Mesenchymal stem cell (in vitro differentiated cells and primary cell): ENCODE measurements at regions not wholly inside any gene's neighbourhood (a gene's known extent, or its start where the extent isn't known, plus 50 kb on each side); places are given as distances from the start of the nearest gene placed in this dataset.
"Not testable (repeated sequence)": the region's sequence is repeated elsewhere in the genome, so short reads cannot be mapped to it uniquely, and the experiment has no call there.

Experiments
- DNase-seq: peaks from one replicate; pipeline ENCODE4 v3.0.0-alpha.2; 2013
- H2AFZ ChIP-seq: one replicate; pipeline ENCODE4 v1.6.1; 2013; ENCODE audit warnings: low read depth, mild to moderate bottlenecking, control low read depth, inconsistent platforms, low read length, moderate library complexity
- H2AK5ac ChIP-seq: 2 replicates; pipeline ENCODE4 v1.6.1; 2013; ENCODE audit warnings: low read length, moderate library complexity, mild to moderate bottlenecking, inconsistent platforms; ENCODE audit not compliant: severe bottlenecking
- H2BK120ac ChIP-seq: one replicate; pipeline ENCODE4 v1.6.1; 2013; ENCODE audit warnings: low read depth, mild to moderate bottlenecking, inconsistent platforms, low read length, moderate library complexity
- H2BK12ac ChIP-seq, 2 experiments: one replicate each; pipeline ENCODE4 v1.6.1; 2013; ENCODE audit warnings: inconsistent platforms in 2 of 2, low read length in 2 of 2, mild to moderate bottlenecking in 2 of 2, moderate library complexity in 2 of 2, control low read depth in 1 of 2
- H2BK15ac ChIP-seq: one replicate; pipeline ENCODE4 v1.6.1; 2013; ENCODE audit warnings: mild to moderate bottlenecking, low read depth, inconsistent platforms; ENCODE audit not compliant: poor library complexity, severe bottlenecking
- H2BK5ac ChIP-seq: 2 replicates; pipeline ENCODE4 v1.6.1; 2013; ENCODE audit warnings: low read depth, mild to moderate bottlenecking, low read length, control low read depth, inconsistent platforms; ENCODE audit not compliant: poor library complexity, severe bottlenecking
- H3K14ac ChIP-seq, 2 experiments: one replicate each; pipeline ENCODE4 v1.6.1; 2013; ENCODE audit warnings: inconsistent platforms in 2 of 2, low read length in 2 of 2, control low read depth in 1 of 2, mild to moderate bottlenecking in 1 of 2, moderate library complexity in 1 of 2
- H3K18ac ChIP-seq, 2 experiments: one replicate each; pipeline ENCODE4 v1.6.1; 2013; ENCODE audit warnings: inconsistent platforms in 2 of 2, low read length in 2 of 2, control low read depth in 1 of 2, low read depth in 1 of 2, mild to moderate bottlenecking in 1 of 2
- H3K23ac ChIP-seq, 2 experiments: one replicate each; pipeline ENCODE4 v1.6.1; 2013; ENCODE audit warnings: inconsistent platforms in 2 of 2, low read length in 2 of 2, mild to moderate bottlenecking in 2 of 2, moderate library complexity in 2 of 2, control low read depth in 1 of 2
- H3K27ac ChIP-seq: 2 replicates; pipeline ENCODE4 v1.5.1; 2013; ENCODE audit warnings: mild to moderate bottlenecking, moderate library complexity, low read length, control low read depth, inconsistent platforms; ENCODE audit not compliant: poor library complexity, severe bottlenecking
- H3K27me3 ChIP-seq, 2 experiments: 2 replicates each; pipeline versions ENCODE4 v1.6.1 to v1.7.0; 2013; ENCODE audit warnings: low read length in 2 of 2, mild to moderate bottlenecking in 2 of 2, moderate library complexity in 2 of 2, control low read depth in 1 of 2, inconsistent platforms in 1 of 2; ENCODE audit not compliant: control insufficient read depth in 1 of 2, insufficient read depth in 1 of 2
- H3K36me3 ChIP-seq, 2 experiments: 2 replicates each; pipeline versions ENCODE4 v1.6.1 to v1.7.0; 2013; ENCODE audit warnings: low read length in 2 of 2, control low read depth in 1 of 2, inconsistent platforms in 1 of 2, low read depth in 1 of 2, mild to moderate bottlenecking in 1 of 2; ENCODE audit not compliant: insufficient read depth in 2 of 2, control insufficient read depth in 1 of 2
- H3K4ac ChIP-seq, 2 experiments: one replicate each; pipeline ENCODE4 v1.6.1; 2013; ENCODE audit warnings: inconsistent platforms in 2 of 2, low read length in 2 of 2, mild to moderate bottlenecking in 2 of 2, moderate library complexity in 2 of 2, control low read depth in 1 of 2, low read depth in 1 of 2
- H3K4me1 ChIP-seq: 2 replicates; pipeline ENCODE4 v1.6.1; 2013; ENCODE audit warnings: low read depth, low read length, control low read depth; ENCODE audit not compliant: control insufficient read depth, insufficient read depth
- H3K4me2 ChIP-seq: 2 replicates; pipeline ENCODE4 v1.6.1; 2013; ENCODE audit warnings: low read length, mild to moderate bottlenecking, inconsistent platforms; ENCODE audit not compliant: poor library complexity, severe bottlenecking
- H3K4me3 ChIP-seq, 2 experiments: 2 replicates each; pipeline versions ENCODE4 v1.5.1 to v1.7.0; 2013; ENCODE audit warnings: low read length in 2 of 2, mild to moderate bottlenecking in 2 of 2, control low read depth in 1 of 2, low read depth in 1 of 2; ENCODE audit not compliant: insufficient read depth in 1 of 2
- H3K79me1 ChIP-seq: replicated peaks from 2 replicates; pipeline ENCODE4 v1.6.1; 2013; ENCODE audit warnings: mild to moderate bottlenecking, control low read depth, low read length, inconsistent platforms; ENCODE audit not compliant: poor library complexity, severe bottlenecking
- H3K9ac ChIP-seq: 2 replicates; pipeline ENCODE4 v1.7.0; 2013; ENCODE audit warnings: mild to moderate bottlenecking, low read length, moderate library complexity
- H3K9me3 ChIP-seq: 2 replicates; pipeline ENCODE4 v1.7.0; 2013; ENCODE audit warnings: mild to moderate bottlenecking, low read length; ENCODE audit not compliant: control insufficient read depth
- H4K8ac ChIP-seq: one replicate; pipeline ENCODE4 v1.6.1; 2013; ENCODE audit warnings: inconsistent platforms, mild to moderate bottlenecking, low read length, moderate library complexity
- H4K91ac ChIP-seq: one replicate; pipeline ENCODE4 v1.6.1; 2013; ENCODE audit warnings: mild to moderate bottlenecking, low read length, inconsistent platforms
- WGBS: methylation state at CpG from one replicate; pipeline ENCODE4 v1.1.7; 2013; ENCODE audit warnings: mixed read lengths; 5-methylcytosine and 5-hydroxymethylcytosine counted together

GRCh38 chr3:159293493-159293892 lies 491.6 kb downstream of the MFSD1 start:
- Histone ChIP-seq H3K27ac (no peak overlapping the region), H2AFZ (no peak overlapping the region), H2BK12ac (no peak overlapping the region), H3K4me2 (no peak overlapping the region), H3K9ac (no peak overlapping the region), H3K79me1 (no peaks in the 10 kb centered on the region), H3K4me3 (no peak overlapping the region), H3K18ac (no peak overlapping the region), H4K91ac (no peak overlapping the region), H3K23ac (no peak overlapping the region), H3K36me3 (no peaks in the 10 kb centered on the region), H2BK5ac (no peak overlapping the region), H2BK15ac (no peak overlapping the region), H4K8ac (no peak overlapping the region), H3K4me1 (no peaks in the 10 kb centered on the region), H3K27me3 (no peaks in the 10 kb centered on the region), H2BK120ac (no peak overlapping the region), H3K9me3 (no peaks in the 10 kb centered on the region), H3K14ac (no peak overlapping the region), H3K4ac (no peak overlapping the region), H2AK5ac (no peak overlapping the region)
- DNase-seq, result no peak
- WGBS, result no CpG with 5 or more reads among the region's 1 CpG

DNA sequence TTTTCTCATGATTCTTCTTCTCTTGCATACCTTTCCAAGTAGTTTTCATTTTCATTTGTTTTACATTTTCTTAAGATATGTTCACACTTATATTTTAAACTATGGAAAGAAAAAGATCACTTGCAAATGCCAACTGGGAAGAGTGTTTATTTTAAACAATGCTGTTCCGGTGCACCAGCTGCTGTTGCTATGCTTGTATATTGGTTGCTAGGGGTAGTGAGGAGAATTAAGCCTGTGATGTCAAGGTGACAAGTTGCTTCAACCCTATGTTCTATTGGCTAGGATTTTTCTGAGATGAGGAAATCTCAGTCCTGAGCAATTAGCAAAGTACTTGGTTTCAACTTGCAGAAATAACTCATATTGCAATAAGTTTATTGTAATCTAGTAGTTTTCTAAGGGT lies 500.1 kb downstream of the MFSD1 start:
- no peaks in the 10 kb centered on the region for H3K4me1 ChIP-seq
- no peak overlapping the region for H4K91ac ChIP-seq
- H4K8ac ChIP-seq, result no peak overlapping the region
- no peak overlapping the region for H3K4ac ChIP-seq
- H2AK5ac ChIP-seq, result no peak overlapping the region
- H3K9me3 ChIP-seq, result no peaks in the 10 kb centered on the region
- no peak overlapping the region for H3K14ac ChIP-seq
- H3K9ac ChIP-seq, result no peak overlapping the region
- no peak overlapping the region for H2BK12ac ChIP-seq
- no peak overlapping the region for H2BK5ac ChIP-seq
- H2BK120ac ChIP-seq, result no peak overlapping the region
- H2BK15ac ChIP-seq, result no peak overlapping the region
- no peaks in the 10 kb centered on the region for H3K36me3 ChIP-seq
- H3K27me3 ChIP-seq, result no peaks in the 10 kb centered on the region
- no peak overlapping the region for H3K23ac ChIP-seq
- no peak overlapping the region for H3K18ac ChIP-seq
- no peak overlapping the region for H2AFZ ChIP-seq
- 94% methylated on average over 1 of the region's 1 CpG for WGBS
- H3K4me3 ChIP-seq, result no peak overlapping the region
- no peaks in the 10 kb centered on the region for H3K79me1 ChIP-seq
- no peak overlapping the region for H3K27ac ChIP-seq
- H3K4me2 ChIP-seq, result no peak overlapping the region
- peak; percentile 1 for DNase-seq

- Histone ChIP-seq H3K4me2 (no peak overlapping the region), H3K23ac (no peak overlapping the region), H3K4me3 (no peak overlapping the region), H3K18ac (no peak overlapping the region), H3K79me1 (no peaks in the 10 kb centered on the region), H3K9ac (no peak overlapping the region), H3K4ac (no peak overlapping the region), H3K27ac (no peak overlapping the region), H2AFZ (no peak overlapping the region), H2AK5ac (no peak overlapping the region), H2BK5ac (no peak overlapping the region), H2BK120ac (no peak overlapping the region), H3K4me1 (no peaks in the 10 kb centered on the region), H2BK15ac (no peak overlapping the region), H3K36me3 (no peaks in the 10 kb centered on the region), H2BK12ac (no peak overlapping the region), H3K14ac (no peak overlapping the region), H3K27me3 (no peaks in the 10 kb centered on the region), H3K9me3 (no peaks in the 10 kb centered on the region), H4K8ac (peak overlapping the region; percentile 8), H4K91ac (no peak overlapping the region)
- no peak for DNase-seq
Measured at GRCh38 chr3:159305017-159305416, 503.2 kb downstream of the MFSD1 start.

DNA sequence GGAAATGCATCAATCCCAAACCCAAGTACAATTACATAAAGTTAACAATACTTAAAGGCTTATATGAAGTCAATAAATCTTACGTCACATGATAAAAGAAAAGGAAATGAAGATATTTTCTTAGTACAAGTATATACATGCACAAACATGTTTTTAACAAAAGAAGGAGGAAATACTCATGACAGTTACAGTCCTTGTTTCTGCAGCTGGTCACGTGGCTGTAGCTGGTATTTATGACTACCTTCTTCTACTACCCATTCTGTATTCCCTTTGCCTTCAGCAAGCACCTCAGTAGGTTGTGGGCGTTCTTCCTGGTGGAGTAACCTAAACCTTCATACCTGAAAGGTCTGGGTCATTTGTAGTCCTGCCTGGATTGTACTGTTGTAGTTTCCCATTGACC lies 514.9 kb downstream of the MFSD1 start:
- not testable (repeated sequence) for H3K27me3 ChIP-seq, H4K91ac ChIP-seq, H3K27ac ChIP-seq, H3K36me3 ChIP-seq, H3K18ac ChIP-seq, H3K9me3 ChIP-seq, DNase-seq, H2BK120ac ChIP-seq, H3K23ac ChIP-seq, H2BK15ac ChIP-seq, H3K4me3 ChIP-seq, H3K4me2 ChIP-seq, H2AFZ ChIP-seq, H4K8ac ChIP-seq, H2BK12ac ChIP-seq, H3K4ac ChIP-seq, H3K14ac ChIP-seq, H2BK5ac ChIP-seq, H3K4me1 ChIP-seq, H3K79me1 ChIP-seq, H2AK5ac ChIP-seq, H3K9ac ChIP-seq
- WGBS, result 61% methylated on average over 2 of the region's 3 CpGs
